Parathyroid adenoma (tissue), 2 donors: ENCODE measurements at regions not wholly inside any gene's neighbourhood (a gene's known extent, or its start where the extent isn't known, plus 50 kb on each side); places are given as distances from the start of the nearest gene placed in this dataset.

ENCODE experiments used
- H2AFZ ChIP-seq: fragments of 300-600 bp; sonication (generic); one replicate; pipeline ENCODE4 v1.7.0; 2017; ENCODE audit warnings: antibody characterized with exemption, mild to moderate bottlenecking
- H3K27ac ChIP-seq: fragments of 300-600 bp; sonication (generic); one replicate; pipeline ENCODE4 v1.7.0; 2017
- H3K27me3 ChIP-seq: fragments of 300-600 bp; sonication (generic); one replicate; pipeline ENCODE4 v1.7.0; 2017; ENCODE audit warnings: low read length; ENCODE audit not compliant: control insufficient read depth, insufficient read depth
- H3K36me3 ChIP-seq: fragments of 300-600 bp; sonication (generic); one replicate; pipeline ENCODE4 v1.7.0; 2017; ENCODE audit warnings: low read length; ENCODE audit not compliant: control insufficient read depth, insufficient read depth
- H3K4me1 ChIP-seq: fragments of 300-600 bp; sonication (generic); one replicate; pipeline ENCODE4 v1.7.0; 2017; ENCODE audit warnings: control low read depth
- H3K4me2 ChIP-seq: fragments of 300-600 bp; sonication (generic); one replicate; pipeline ENCODE4 v1.7.0; 2017; ENCODE audit warnings: low read length
- H3K4me3 ChIP-seq: fragments of 300-600 bp; sonication (generic); one replicate; pipeline ENCODE4 v1.7.0; 2017; ENCODE audit warnings: low read depth, low read length
- H3K79me2 ChIP-seq: fragments of 300-600 bp; sonication (generic); one replicate; pipeline ENCODE4 v1.7.0; 2017; ENCODE audit warnings: control low read depth
- H3K9ac ChIP-seq: fragments of 300-600 bp; sonication (generic); one replicate; pipeline ENCODE4 v1.7.0; 2017; ENCODE audit warnings: mild to moderate bottlenecking
- H3K9me3 ChIP-seq: fragments of 300-600 bp; sonication (generic); one replicate; pipeline ENCODE4 v1.7.0; 2017; ENCODE audit warnings: low read length; ENCODE audit not compliant: control insufficient read depth
- CTCF ChIP-seq: fragments of 300-600 bp; sonication (generic); IDR thresholded peaks from one replicate; pipeline ENCODE4 v1.7.0; 2017; ENCODE audit warnings: antibody characterized with exemption, mild to moderate bottlenecking
- donor health status: primary hyperparathyroidism.

- H3K4me2 ChIP-seq: no peak overlapping the region
- H3K36me3 ChIP-seq: no peaks in the 10 kb centered on the region
- H3K9ac ChIP-seq: no peak overlapping the region
- no peak overlapping the region for H2AFZ ChIP-seq
- TF ChIP-seq CTCF: no peak
- no peaks in the 10 kb centered on the region for H3K79me2 ChIP-seq
- H3K9me3 ChIP-seq: no peaks in the 10 kb centered on the region
- no peak overlapping the region for H3K27ac ChIP-seq
- no peaks in the 10 kb centered on the region for H3K4me1 ChIP-seq
- H3K4me3 ChIP-seq: no peak overlapping the region
- H3K27me3 ChIP-seq: no peaks in the 10 kb centered on the region
Observed at GRCh38 chr12:92041742-92042141, 103.9 kb downstream of the BTG1 start.

- Histone ChIP-seq H3K79me2 (no peaks in the 10 kb centered on the region), H3K36me3 (no peaks in the 10 kb centered on the region), H2AFZ (no peak overlapping the region), H3K4me1 (peaks cover 7% of the 10 kb centered on the region), H3K27me3 (no peaks in the 10 kb centered on the region), H3K27ac (no peak overlapping the region), H3K9ac (no peak overlapping the region), H3K9me3 (no peaks in the 10 kb centered on the region), H3K4me3 (no peak overlapping the region), H3K4me2 (no peak overlapping the region)
- TF ChIP-seq CTCF: no peak
Observed at GRCh38 chr12:92039046-92039445, 106.6 kb downstream of the BTG1 start.

GRCh38 chr12:92038476-92038875 lies 107.2 kb downstream of the BTG1 start:
- Histone ChIP-seq H3K9ac (no peak overlapping the region), H3K9me3 (no peaks in the 10 kb centered on the region), H2AFZ (no peak overlapping the region), H3K36me3 (no peaks in the 10 kb centered on the region), H3K4me1 (peaks cover 7% of the 10 kb centered on the region), H3K27me3 (no peaks in the 10 kb centered on the region), H3K27ac (no peak overlapping the region), H3K4me2 (no peak overlapping the region), H3K79me2 (no peaks in the 10 kb centered on the region), H3K4me3 (no peak overlapping the region)
- TF ChIP-seq CTCF: no peak

GRCh38 chr12:92036771-92037453 lies 108.7 kb downstream of the BTG1 start:
- Histone ChIP-seq H3K27ac (no peak overlapping the region), H3K4me3 (no peak overlapping the region)

More at GRCh38 chr12:92036771-92037453, 108.7 kb downstream of the BTG1 start:
- no peak overlapping the region for H3K4me2 ChIP-seq
- no peak overlapping the region for H3K9ac ChIP-seq
- H3K27me3 ChIP-seq: no peaks in the 10 kb centered on the region
- TF ChIP-seq CTCF: no peak
- no peaks in the 10 kb centered on the region for H3K9me3 ChIP-seq
- H3K4me1 ChIP-seq: peaks cover 7% of the 10 kb centered on the region
- no peaks in the 10 kb centered on the region for H3K36me3 ChIP-seq
- H2AFZ ChIP-seq: no peak overlapping the region
- no peaks in the 10 kb centered on the region for H3K79me2 ChIP-seq
